Trophoblast cell (in vitro differentiated cells and primary cell): ENCODE measurements at regions not wholly inside any gene's neighbourhood (a gene's known extent, or its start where the extent isn't known, plus 50 kb on each side); places are given as distances from the start of the nearest gene placed in this dataset.

Experiments used
- DNase-seq, 2 donors: peaks; one replicate each; pipeline ENCODE4 v3.0.0-alpha.2; 2016
- H2AFZ ChIP-seq: 2 replicates; pipeline ENCODE4 v1.6.1; 2013; ENCODE audit warnings: low read length, moderate library complexity, mild to moderate bottlenecking; ENCODE audit not compliant: insufficient read depth, poor library complexity
- H2AK5ac ChIP-seq: 2 replicates; pipeline ENCODE4 v1.6.1; 2013; ENCODE audit warnings: mild to moderate bottlenecking, low read length
- H2BK120ac ChIP-seq: 2 replicates; pipeline ENCODE4 v1.6.1; 2013; ENCODE audit warnings: low read length, mild to moderate bottlenecking, moderate library complexity; ENCODE audit not compliant: insufficient read depth, poor library complexity
- H2BK12ac ChIP-seq: 2 replicates; pipeline ENCODE4 v1.6.1; 2013; ENCODE audit warnings: mild to moderate bottlenecking, low read length, moderate library complexity
- H2BK5ac ChIP-seq: 2 replicates; pipeline ENCODE4 v1.6.1; 2013; ENCODE audit warnings: low read length, low read depth, moderate library complexity, mild to moderate bottlenecking; ENCODE audit not compliant: poor library complexity
- H3K14ac ChIP-seq: 2 replicates; pipeline ENCODE4 v1.6.1; 2013; ENCODE audit warnings: mild to moderate bottlenecking, low read length
- H3K18ac ChIP-seq: 2 replicates; pipeline ENCODE4 v1.6.1; 2013; ENCODE audit warnings: mild to moderate bottlenecking, low read length
- H3K23ac ChIP-seq: 2 replicates; pipeline ENCODE4 v1.6.1; 2013; ENCODE audit warnings: low read length
- H3K27ac ChIP-seq: 2 replicates; pipeline ENCODE4 v1.5.1; 2013; ENCODE audit warnings: low read depth, mild to moderate bottlenecking, inconsistent platforms, low read length, moderate library complexity
- H3K27me3 ChIP-seq: 2 replicates; pipeline ENCODE4 v1.6.1; 2013; ENCODE audit warnings: inconsistent platforms, mild to moderate bottlenecking, low read length, moderate library complexity; ENCODE audit not compliant: insufficient read depth
- H3K36me3 ChIP-seq, 2 experiments: 1 replicate in 1 of 2; 2 replicates in 1 of 2; pipeline ENCODE4 v1.6.1; 2013; ENCODE audit warnings: low read length in 2 of 2, mild to moderate bottlenecking in 2 of 2, moderate library complexity in 1 of 2; ENCODE audit not compliant: insufficient read depth in 2 of 2, control insufficient read depth in 1 of 2
- H3K4ac ChIP-seq: 2 replicates; pipeline ENCODE4 v1.6.1; 2013; ENCODE audit warnings: low read depth, mild to moderate bottlenecking, low read length, moderate library complexity
- H3K4me1 ChIP-seq, 2 experiments: 1 replicate in 1 of 2; 2 replicates in 1 of 2; pipeline ENCODE4 v1.6.1; 2013; ENCODE audit warnings: low read length in 2 of 2, mild to moderate bottlenecking in 2 of 2, moderate library complexity in 1 of 2; ENCODE audit not compliant: insufficient read depth in 2 of 2, control insufficient read depth in 1 of 2
- H3K4me2 ChIP-seq: 2 replicates; pipeline ENCODE4 v1.6.1; 2013; ENCODE audit warnings: inconsistent platforms, mild to moderate bottlenecking, low read length, moderate library complexity
- H3K4me3 ChIP-seq: 2 replicates; pipeline ENCODE4 v1.5.1; 2013; ENCODE audit warnings: mild to moderate bottlenecking, low read depth, low read length, inconsistent platforms
- H3K79me1 ChIP-seq: one replicate; pipeline ENCODE4 v1.6.1; 2013; ENCODE audit warnings: low read length
- H3K79me2 ChIP-seq: 2 replicates; pipeline ENCODE4 v1.6.1; 2013; ENCODE audit warnings: low read length, mild to moderate bottlenecking; ENCODE audit not compliant: control insufficient read depth, insufficient read depth, poor library complexity
- H3K9ac ChIP-seq: 2 replicates; pipeline ENCODE4 v1.6.1; 2013; ENCODE audit warnings: mild to moderate bottlenecking, low read length
- H3K9me3 ChIP-seq: 2 replicates; pipeline ENCODE4 v1.6.1; 2013; ENCODE audit warnings: low read depth, mild to moderate bottlenecking, control low read depth, inconsistent platforms, low read length; ENCODE audit not compliant: insufficient read depth
- H4K12ac ChIP-seq: 2 replicates; pipeline ENCODE4 v1.6.1; 2013; ENCODE audit warnings: low read depth, mild to moderate bottlenecking, low read length, moderate library complexity
- H4K8ac ChIP-seq: 2 replicates; pipeline ENCODE4 v1.6.1; 2013; ENCODE audit warnings: low read depth, mild to moderate bottlenecking, low read length, moderate library complexity
- H4K91ac ChIP-seq: one replicate; pipeline ENCODE4 v1.6.1; 2013; ENCODE audit warnings: low read depth, mild to moderate bottlenecking, low read length, moderate library complexity
- WGBS: extraction: QIAGEN DNeasy Blood & Tissue Kit; methylation state at CpG from one replicate; pipeline ENCODE4 v1.1.7; 2013; ENCODE audit warnings: missing lambda C conversion rate; ENCODE audit not compliant: insufficient read length, insufficient coverage; ENCODE audit errors: extremely low coverage; 5-methylcytosine and 5-hydroxymethylcytosine counted together

DNA sequence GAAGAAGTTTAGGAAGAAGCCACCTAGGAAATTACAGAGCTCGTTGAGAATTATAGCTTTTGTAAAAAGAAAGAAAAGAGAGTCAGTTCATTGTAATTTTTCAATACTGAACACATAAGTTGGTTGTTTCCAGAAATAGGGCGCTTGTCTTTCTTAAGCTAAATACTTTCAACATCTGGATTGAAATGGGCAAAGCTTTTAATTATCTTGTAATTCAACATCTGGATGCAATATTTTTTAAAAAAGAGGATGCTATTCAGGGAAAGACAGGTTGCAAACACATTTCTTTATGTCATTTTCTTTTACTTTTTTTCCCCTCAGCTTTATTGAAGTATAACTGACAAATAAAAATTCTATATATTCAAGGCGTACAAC is 100.7 kb upstream of the TRPC7 start:
- Histone ChIP-seq H2AK5ac (no peak overlapping the region), H3K4me2 (no peak overlapping the region), H3K27ac (no peak overlapping the region), H2AFZ (no peak overlapping the region), H3K79me2 (no peaks in the 10 kb centered on the region), H3K14ac (no peak overlapping the region), H2BK5ac (no peak overlapping the region), H3K23ac (no peak overlapping the region), H3K18ac (no peak overlapping the region), H3K36me3 (no peaks in the 10 kb centered on the region), H4K91ac (no peak overlapping the region), H3K4me3 (no peak overlapping the region), H3K79me1 (no peaks in the 10 kb centered on the region), H2BK120ac (no peak overlapping the region), H3K9me3 (no peaks in the 10 kb centered on the region), H4K12ac (no peak overlapping the region), H3K4ac (no peak overlapping the region), H4K8ac (no peak overlapping the region), H3K9ac (no peak overlapping the region), H3K4me1 (no peaks in the 10 kb centered on the region), H2BK12ac (no peak overlapping the region), H3K27me3 (no peaks in the 10 kb centered on the region)
- no CpG with 5 or more reads among the region's 3 CpGs for WGBS
- no peak for DNase-seq

GRCh38 chr5:136458481-136458880 is 93.1 kb upstream of the TRPC7 start:
- Histone ChIP-seq H3K4me1 (no peaks in the 10 kb centered on the region), H3K4me2 (no peak overlapping the region), H3K9me3 (no peaks in the 10 kb centered on the region), H4K8ac (no peak overlapping the region), H3K4ac (no peak overlapping the region), H3K27me3 (no peaks in the 10 kb centered on the region), H3K79me2 (no peaks in the 10 kb centered on the region), H2BK12ac (no peak overlapping the region), H3K79me1 (no peaks in the 10 kb centered on the region), H2AK5ac (no peak overlapping the region), H2BK5ac (no peak overlapping the region), H3K4me3 (no peak overlapping the region), H3K36me3 (no peaks in the 10 kb centered on the region), H3K18ac (no peak overlapping the region), H3K9ac (no peak overlapping the region), H2BK120ac (no peak overlapping the region), H4K12ac (no peak overlapping the region), H3K23ac (no peak overlapping the region), H3K14ac (no peak overlapping the region), H2AFZ (no peak overlapping the region), H3K27ac (no peak overlapping the region), H4K91ac (no peak overlapping the region)
- DNase-seq, result no peak
- WGBS, result no CpG with 5 or more reads among the region's 1 CpG

GRCh38 chr5:136457390-136458013 is 92.2 kb upstream of the TRPC7 start:
- no peak overlapping the region for H4K12ac ChIP-seq
- WGBS, result no CpG with 5 or more reads among the region's 2 CpGs
- H3K4me1 ChIP-seq, result no peaks in the 10 kb centered on the region
- no peak overlapping the region for H3K4me2 ChIP-seq
- H4K91ac ChIP-seq, result no peak overlapping the region
- H2AFZ ChIP-seq, result no peak overlapping the region
- H3K14ac ChIP-seq, result no peak overlapping the region
- no peak overlapping the region for H3K4me3 ChIP-seq
- no peak overlapping the region for H3K27ac ChIP-seq
- H3K27me3 ChIP-seq, result no peaks in the 10 kb centered on the region
- H3K79me2 ChIP-seq, result no peaks in the 10 kb centered on the region
- no peak overlapping the region for H2AK5ac ChIP-seq
- no peak overlapping the region for H2BK12ac ChIP-seq
- no peak overlapping the region for H3K23ac ChIP-seq
- H3K18ac ChIP-seq, result no peak overlapping the region
- H3K79me1 ChIP-seq, result no peaks in the 10 kb centered on the region
- H2BK120ac ChIP-seq, result no peak overlapping the region
- no peaks in the 10 kb centered on the region for H3K36me3 ChIP-seq
- no peak overlapping the region for H4K8ac ChIP-seq
- H3K9ac ChIP-seq, result no peak overlapping the region
- no peak for DNase-seq
- no peaks in the 10 kb centered on the region for H3K9me3 ChIP-seq
- H3K4ac ChIP-seq, result no peak overlapping the region
- no peak overlapping the region for H2BK5ac ChIP-seq

DNA sequence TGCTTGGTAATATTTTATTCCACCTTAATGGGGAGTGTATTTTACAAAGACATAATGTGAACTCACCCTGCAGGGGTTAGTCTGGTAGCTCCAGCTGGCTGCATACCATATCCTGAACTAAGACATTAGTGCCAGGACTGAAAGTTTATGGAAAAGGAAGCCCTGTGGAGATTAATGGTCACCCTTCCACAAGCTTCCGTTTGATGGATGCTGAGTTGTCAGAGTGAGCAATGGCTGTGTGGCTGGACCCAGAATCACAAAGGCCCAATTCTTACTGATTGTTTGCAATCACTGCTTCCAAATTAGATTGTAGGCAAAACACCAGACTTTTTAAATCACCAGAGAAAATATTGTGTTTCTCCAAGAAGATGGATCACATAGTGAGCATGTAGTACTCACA is 90.1 kb upstream of the TRPC7 start:
- Histone ChIP-seq H3K4me2 (no peak overlapping the region), H3K9ac (no peak overlapping the region), H2AK5ac (no peak overlapping the region), H4K12ac (no peak overlapping the region), H3K4ac (no peak overlapping the region), H4K91ac (no peak overlapping the region), H3K27me3 (no peaks in the 10 kb centered on the region), H3K9me3 (no peaks in the 10 kb centered on the region), H3K4me1 (no peaks in the 10 kb centered on the region), H3K18ac (no peak overlapping the region), H2BK12ac (no peak overlapping the region), H2AFZ (no peak overlapping the region), H3K79me1 (no peaks in the 10 kb centered on the region), H4K8ac (no peak overlapping the region), H3K27ac (no peak overlapping the region), H3K4me3 (no peak overlapping the region), H3K14ac (no peak overlapping the region), H3K23ac (no peak overlapping the region), H3K36me3 (no peaks in the 10 kb centered on the region), H3K79me2 (no peaks in the 10 kb centered on the region), H2BK120ac (no peak overlapping the region), H2BK5ac (no peak overlapping the region)
- DNase-seq, result no peak
- WGBS, result no CpG with 5 or more reads among the region's 1 CpG
